OCI-LY7 (cell line): ENCODE measurements at regions not wholly inside any gene's neighbourhood (a gene's known extent, or its start where the extent isn't known, plus 50 kb on each side); places are given as distances from the start of the nearest gene placed in this dataset.
"Not testable (repeated sequence)": the region's sequence is repeated elsewhere in the genome, so short reads cannot be mapped to it uniquely, and the experiment has no call there.

Experiments used
- BruUV-seq: library from RNA; stranded (reverse); fragments of 400-500 nt; replicated peaks from 2 replicates; lab custom pipeline; 2021; lab: Mats Ljungman, UMichigan
- CTCF ChIA-PET: fragments of 300-600 bp; sonication (Branson Sonifier 250); formaldehyde crosslinking; loops from one replicate; lab custom pipeline; 2022; ENCODE audit warnings: antibody characterized with exemption; ENCODE audit not compliant: unreplicated experiment; lab: Charles Lee
- POLR2A ChIA-PET: fragments of 300-600 bp; sonication (Branson Sonifier 250); formaldehyde crosslinking; loops from one replicate; lab custom pipeline; 2022; ENCODE audit warnings: antibody characterized with exemption; lab: Charles Lee
- DNase-seq: peaks from one replicate; pipeline ENCODE4 v3.0.0-alpha.2; 2015; ENCODE audit warnings: low spot score
- H2AFZ ChIP-seq: fragments of 200-600 bp; sonication (generic), shearing (Covaris generic); 2 replicates; pipeline ENCODE4 v1.6.1; 2014; ENCODE audit warnings: mild to moderate bottlenecking, antibody characterized with exemption, low read length, moderate library complexity
- H3K27ac ChIP-seq: fragments of 200-600 bp; sonication (generic); 2 replicates; pipeline ENCODE4 v1.5.1; 2014; ENCODE audit warnings: mixed run types, low read depth, mild to moderate bottlenecking, moderate library complexity, low read length, inconsistent platforms; ENCODE audit not compliant: poor library complexity, severe bottlenecking
- H3K36me3 ChIP-seq: fragments of 200-600 bp; sonication (generic); 2 replicates; pipeline ENCODE4 v1.6.1; 2014; ENCODE audit warnings: mild to moderate bottlenecking, antibody characterized with exemption, low read length, moderate library complexity, mixed read lengths; ENCODE audit not compliant: insufficient read depth
- H3K4me1 ChIP-seq: fragments of 200-600 bp; sonication (generic); 2 replicates; pipeline ENCODE4 v1.5.1; 2014; ENCODE audit warnings: mild to moderate bottlenecking, low read length; ENCODE audit not compliant: insufficient read depth, poor library complexity, severe bottlenecking
- H3K4me2 ChIP-seq: fragments of 200-600 bp; sonication (generic); 2 replicates; pipeline ENCODE4 v1.6.1; 2014; ENCODE audit warnings: mild to moderate bottlenecking, low read length
- H3K4me3 ChIP-seq: fragments of 200-600 bp; sonication (generic); 2 replicates; pipeline ENCODE4 v1.5.1; 2014; ENCODE audit warnings: mild to moderate bottlenecking, low read depth, low read length; ENCODE audit not compliant: poor library complexity, severe bottlenecking
- H3K79me2 ChIP-seq: fragments of 200-600 bp; sonication (generic); 2 replicates; pipeline ENCODE4 v1.6.1; 2016; ENCODE audit warnings: low read depth, mild to moderate bottlenecking, low read length, moderate library complexity, mixed read lengths; ENCODE audit not compliant: insufficient read depth
- H3K9me2 ChIP-seq: fragments of 200-600 bp; sonication (generic); 2 replicates; pipeline ENCODE4 v1.6.1; 2016; ENCODE audit warnings: mild to moderate bottlenecking, low read length, mixed read lengths; ENCODE audit not compliant: insufficient read depth
- H3K9me3 ChIP-seq: fragments of 200-600 bp; sonication (generic); 2 replicates; pipeline ENCODE4 v1.6.1; 2014; ENCODE audit warnings: mild to moderate bottlenecking, mixed run types, low read length, mixed read lengths
- H4K20me1 ChIP-seq: fragments of 200-600 bp; sonication (generic); 2 replicates; pipeline ENCODE4 v1.6.1; 2014; ENCODE audit warnings: mild to moderate bottlenecking, antibody characterized with exemption, low read length, moderate library complexity, mixed read lengths; ENCODE audit not compliant: insufficient read depth
- CTCF ChIP-seq: fragments of 200-600 bp; sonication (generic); conservative IDR thresholded peaks from 2 replicates; pipeline ENCODE4 v1.5.1; 2014; ENCODE audit warnings: mild to moderate bottlenecking, antibody characterized with exemption, low read length, moderate library complexity, mixed read lengths
- EZH2phosphoT487 ChIP-seq: fragments of 200-600 bp; sonication (generic); IDR thresholded peaks from 2 replicates; pipeline ENCODE4 v1.6.1; 2018; ENCODE audit warnings: low read depth, borderline replicate concordance, mild to moderate bottlenecking, mixed run types, antibody characterized with exemption, low read length, moderate library complexity, mixed read lengths
- intact Hi-C: fragments of 100-400 bp; cut with micrococcal nuclease; formaldehyde crosslinking; loops from one replicate; pipeline ENCODE4 v1.10.0; 2022; ENCODE audit not compliant: unreplicated experiment

DNA sequence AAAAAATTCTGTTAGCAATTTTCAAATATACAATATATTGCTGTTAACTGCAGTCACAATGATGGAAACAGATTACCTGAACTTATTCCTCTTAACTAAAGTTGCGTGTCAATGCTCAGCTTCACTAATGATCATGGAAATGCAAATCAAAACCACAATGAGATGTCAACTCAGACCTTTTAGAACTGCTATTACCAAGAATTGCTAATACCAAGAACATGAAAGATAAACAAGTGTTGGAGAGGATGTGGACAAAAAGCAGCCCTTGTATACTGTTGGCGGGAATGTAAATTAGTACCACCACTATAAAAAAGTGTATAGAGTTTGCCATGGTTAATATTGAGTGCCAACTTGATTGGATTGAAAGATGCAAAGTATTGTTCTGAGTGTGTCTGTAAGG lies 1409.7 kb upstream of the CDH18 start:
- H3K4me1 ChIP-seq, result no peaks in the 10 kb centered on the region
- POLR2A ChIA-PET, result interaction anchor here (0.8 kb wide), 1 partner anchor 8 kb away, joined by 3 read pairs; no protein-coding TSS in a partner anchor
- no peaks in the 10 kb centered on the region; the same call in 1 of the 2 replicates for H3K9me2 ChIP-seq
- H2AFZ ChIP-seq, result no peak overlapping the region
- H3K79me2 ChIP-seq, result no peaks in the 10 kb centered on the region
- CTCF ChIA-PET, result no interaction called here
- no peaks in the 10 kb centered on the region for H3K9me3 ChIP-seq
- DNase-seq, result no peak
- H3K36me3 ChIP-seq, result no peaks in the 10 kb centered on the region
- no peak overlapping the region for H3K4me2 ChIP-seq
- H4K20me1 ChIP-seq, result no peaks in the 10 kb centered on the region
- H3K4me3 ChIP-seq, result no peak overlapping the region
- TF ChIP-seq CTCF (no peak), EZH2phosphoT487 (no peak)
- BruUV-seq, result no TSS peak
- intact Hi-C loops, result no loop called here
- H3K27ac ChIP-seq, result no peak overlapping the region

GRCh38 chr5:21391506-21391905 lies 1403.5 kb upstream of the CDH18 start:
- no TSS peak for BruUV-seq
- CTCF ChIA-PET, result no interaction called here

DNA sequence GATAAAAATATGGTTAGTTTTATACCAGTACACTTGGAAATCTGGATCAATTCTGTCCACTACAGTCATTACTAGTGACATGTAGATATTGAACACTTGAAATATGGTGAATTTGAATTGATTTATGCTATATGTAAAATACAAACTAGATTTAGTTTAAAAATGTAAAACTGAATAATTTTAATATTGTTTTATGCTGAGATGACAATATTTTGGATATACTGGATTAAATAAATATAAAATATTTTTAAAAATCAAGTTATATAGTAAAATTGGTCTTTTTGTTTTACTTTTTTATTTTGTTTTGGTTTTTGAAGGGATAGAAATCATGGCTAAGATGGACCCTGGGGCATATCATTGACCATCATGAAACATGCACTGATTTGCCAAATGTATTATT lies 1372.8 kb upstream of the CDH18 start:
- H3K36me3 ChIP-seq, H3K4me3 ChIP-seq, H3K79me2 ChIP-seq, POLR2A ChIA-PET, H3K4me2 ChIP-seq, H4K20me1 ChIP-seq, BruUV-seq, CTCF ChIA-PET, DNase-seq, intact Hi-C loops, H3K9me3 ChIP-seq, H2AFZ ChIP-seq, H3K9me2 ChIP-seq, H3K27ac ChIP-seq, H3K4me1 ChIP-seq: not testable (repeated sequence)

More at GRCh38 chr5:21391506-21391905, 1403.5 kb upstream of the CDH18 start:
- no peaks in the 10 kb centered on the region for H3K36me3 ChIP-seq
- no peak overlapping the region for H3K4me3 ChIP-seq
- DNase-seq, result no peak
- H3K27ac ChIP-seq, result no peak overlapping the region
- intact Hi-C loops, result no loop called here
- H3K79me2 ChIP-seq, result no peaks in the 10 kb centered on the region
- no peak overlapping the region for H3K4me2 ChIP-seq
- no peaks in the 10 kb centered on the region for H4K20me1 ChIP-seq
- H3K4me1 ChIP-seq, result no peaks in the 10 kb centered on the region
- no peaks in the 10 kb centered on the region for H3K9me3 ChIP-seq
- TF ChIP-seq EZH2phosphoT487 (no peak), CTCF (no peak)
- no peaks in the 10 kb centered on the region for H3K9me2 ChIP-seq
- H2AFZ ChIP-seq, result no peak overlapping the region
- POLR2A ChIA-PET, result interaction anchor here (0.7 to 1.1 kb wide), 2 partner anchors 20 to 254 kb away, joined by 3 read pairs; no protein-coding TSS in a partner anchor

DNA sequence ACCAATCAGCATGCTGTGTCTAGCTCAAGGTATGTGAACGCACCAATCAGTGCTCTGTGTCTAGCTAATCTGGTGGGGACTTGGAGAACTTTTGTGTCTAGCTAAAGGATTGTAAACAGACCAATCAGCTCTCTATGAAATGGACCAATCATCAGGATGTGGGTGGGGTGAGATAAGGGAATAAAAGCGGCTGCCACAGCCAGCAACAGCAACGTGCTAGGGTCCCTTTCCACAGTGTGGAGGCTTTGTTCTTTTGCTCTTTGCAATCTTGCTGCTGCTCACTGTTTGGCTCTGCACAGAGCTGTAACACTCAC lies 1353.9 kb upstream of the CDH18 start:
- BruUV-seq, H4K20me1 ChIP-seq, H3K4me3 ChIP-seq, DNase-seq, H3K9me2 ChIP-seq, H3K4me1 ChIP-seq, H3K9me3 ChIP-seq, CTCF ChIA-PET, H3K4me2 ChIP-seq, H3K79me2 ChIP-seq, H2AFZ ChIP-seq, H3K36me3 ChIP-seq, intact Hi-C loops, POLR2A ChIA-PET: not testable (repeated sequence)
- peak overlapping the region; percentile 30 for H3K27ac ChIP-seq

GRCh38 chr5:21341203-21341947 lies 1353.4 kb upstream of the CDH18 start:
- not testable (repeated sequence) for H4K20me1 ChIP-seq

More at GRCh38 chr5:21341203-21341947, 1353.4 kb upstream of the CDH18 start:
- H3K4me1 ChIP-seq, H3K4me2 ChIP-seq, H2AFZ ChIP-seq, DNase-seq, CTCF ChIA-PET, H3K9me3 ChIP-seq, H3K9me2 ChIP-seq, H3K36me3 ChIP-seq, POLR2A ChIA-PET, H3K79me2 ChIP-seq, BruUV-seq, H3K4me3 ChIP-seq, H3K27ac ChIP-seq, intact Hi-C loops: not testable (repeated sequence)
